Lower leg skin (tissue), 3 donors: ENCODE measurements at regions not wholly inside any gene's neighbourhood (a gene's known extent, or its start where the extent isn't known, plus 50 kb on each side); places are given as distances from the start of the nearest gene placed in this dataset.

Experiments
- POLR2A ChIP-seq, 2 donors: fragments of 450-650 bp; IDR thresholded peaks; one replicate each; pipeline ENCODE4 v1.6.1; 2016 to 2017; ENCODE audit warnings: antibody characterized with exemption in 2 of 2, mild to moderate bottlenecking in 1 of 2, moderate library complexity in 1 of 2
- TF ChIP-seq, protein P1 (sequence below), 3 donors: fragments of 450-650 bp; IDR thresholded peaks; one replicate each; pipeline ENCODE4 v1.5.1; 2016; ENCODE audit warnings: antibody characterized with exemption in 3 of 3, mild to moderate bottlenecking in 3 of 3, moderate library complexity in 2 of 3

DNA sequence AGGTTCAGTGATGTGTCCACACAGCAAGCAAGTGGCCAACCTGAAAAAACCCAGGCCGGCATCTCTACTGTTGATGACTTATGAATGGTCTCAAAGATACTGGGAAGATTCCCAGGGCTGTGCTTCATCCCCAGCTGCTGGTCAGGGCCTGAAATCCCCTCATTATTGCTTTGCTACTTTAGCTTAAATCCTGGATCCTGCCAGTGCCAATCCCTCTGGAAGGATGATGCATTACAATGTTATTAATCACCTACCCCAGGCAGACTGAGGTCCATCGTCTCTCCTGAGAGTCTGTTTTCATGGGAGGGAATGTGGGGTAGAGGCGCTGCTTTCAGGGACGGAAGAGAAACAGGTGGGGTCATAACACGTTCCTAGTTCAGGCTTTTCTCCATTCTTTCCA is 371.6 kb downstream of the RPS24 start:
- TF ChIP-seq, protein P1, sequence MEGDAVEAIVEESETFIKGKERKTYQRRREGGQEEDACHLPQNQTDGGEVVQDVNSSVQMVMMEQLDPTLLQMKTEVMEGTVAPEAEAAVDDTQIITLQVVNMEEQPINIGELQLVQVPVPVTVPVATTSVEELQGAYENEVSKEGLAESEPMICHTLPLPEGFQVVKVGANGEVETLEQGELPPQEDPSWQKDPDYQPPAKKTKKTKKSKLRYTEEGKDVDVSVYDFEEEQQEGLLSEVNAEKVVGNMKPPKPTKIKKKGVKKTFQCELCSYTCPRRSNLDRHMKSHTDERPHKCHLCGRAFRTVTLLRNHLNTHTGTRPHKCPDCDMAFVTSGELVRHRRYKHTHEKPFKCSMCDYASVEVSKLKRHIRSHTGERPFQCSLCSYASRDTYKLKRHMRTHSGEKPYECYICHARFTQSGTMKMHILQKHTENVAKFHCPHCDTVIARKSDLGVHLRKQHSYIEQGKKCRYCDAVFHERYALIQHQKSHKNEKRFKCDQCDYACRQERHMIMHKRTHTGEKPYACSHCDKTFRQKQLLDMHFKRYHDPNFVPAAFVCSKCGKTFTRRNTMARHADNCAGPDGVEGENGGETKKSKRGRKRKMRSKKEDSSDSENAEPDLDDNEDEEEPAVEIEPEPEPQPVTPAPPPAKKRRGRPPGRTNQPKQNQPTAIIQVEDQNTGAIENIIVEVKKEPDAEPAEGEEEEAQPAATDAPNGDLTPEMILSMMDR (IDR thresholded peaks at IDR 0.05), result no peak
- no peak for TF ChIP-seq POLR2A (IDR thresholded peaks at IDR 0.05)
